ENCODE measurements at regions not wholly inside any gene's neighbourhood (a gene's known extent, or its start where the extent isn't known, plus 50 kb on each side); places are given as distances from the start of the nearest gene placed in this dataset.

- no peak for TF ChIP-seq MYC (IDR thresholded peaks at IDR 0.05; ENCODE audit: low read depth, low read length)
- TF ChIP-seq, protein P1, sequence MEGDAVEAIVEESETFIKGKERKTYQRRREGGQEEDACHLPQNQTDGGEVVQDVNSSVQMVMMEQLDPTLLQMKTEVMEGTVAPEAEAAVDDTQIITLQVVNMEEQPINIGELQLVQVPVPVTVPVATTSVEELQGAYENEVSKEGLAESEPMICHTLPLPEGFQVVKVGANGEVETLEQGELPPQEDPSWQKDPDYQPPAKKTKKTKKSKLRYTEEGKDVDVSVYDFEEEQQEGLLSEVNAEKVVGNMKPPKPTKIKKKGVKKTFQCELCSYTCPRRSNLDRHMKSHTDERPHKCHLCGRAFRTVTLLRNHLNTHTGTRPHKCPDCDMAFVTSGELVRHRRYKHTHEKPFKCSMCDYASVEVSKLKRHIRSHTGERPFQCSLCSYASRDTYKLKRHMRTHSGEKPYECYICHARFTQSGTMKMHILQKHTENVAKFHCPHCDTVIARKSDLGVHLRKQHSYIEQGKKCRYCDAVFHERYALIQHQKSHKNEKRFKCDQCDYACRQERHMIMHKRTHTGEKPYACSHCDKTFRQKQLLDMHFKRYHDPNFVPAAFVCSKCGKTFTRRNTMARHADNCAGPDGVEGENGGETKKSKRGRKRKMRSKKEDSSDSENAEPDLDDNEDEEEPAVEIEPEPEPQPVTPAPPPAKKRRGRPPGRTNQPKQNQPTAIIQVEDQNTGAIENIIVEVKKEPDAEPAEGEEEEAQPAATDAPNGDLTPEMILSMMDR (IDR thresholded peaks at IDR 0.05; ENCODE audit: low read depth, low read length), result no peak
- no peak for TF ChIP-seq MAX (IDR thresholded peaks at IDR 0.05; ENCODE audit: low read depth, low read length)
- no peak for TF ChIP-seq POLR2A (IDR thresholded peaks at IDR 0.05; ENCODE audit: extremely low read depth, insufficient read length)
- H3K4me3 ChIP-seq (ENCODE audit: low read depth, low read length), result no peak overlapping the region
- DNase-seq (ENCODE audit: low read depth), result no peak
Measured at GRCh38 chr15:29208836-29209235, 60.8 kb downstream of the NSMCE3 start.

GRCh38 chr15:29208352-29208751, 61.3 kb downstream of the NSMCE3 start:
- H3K4me3 ChIP-seq (ENCODE audit: low read depth, low read length), result no peak overlapping the region
- no peak for TF ChIP-seq MYC (IDR thresholded peaks at IDR 0.05; ENCODE audit: low read depth, low read length)
- no peak for TF ChIP-seq POLR2A (IDR thresholded peaks at IDR 0.05; ENCODE audit: extremely low read depth, insufficient read length)
- TF ChIP-seq MAX (IDR thresholded peaks at IDR 0.05; ENCODE audit: low read depth, low read length), result no peak
- TF ChIP-seq, protein P1 (IDR thresholded peaks at IDR 0.05; ENCODE audit: low read depth, low read length), result no peak
- DNase-seq (ENCODE audit: low read depth), result peak; percentile 17

GRCh38 chr15:29207758-29208108, 61.9 kb downstream of the NSMCE3 start:
- no peak overlapping the region for H3K4me3 ChIP-seq (ENCODE audit: low read depth, low read length)
- DNase-seq (ENCODE audit: low read depth), result no peak
- TF ChIP-seq POLR2A (IDR thresholded peaks at IDR 0.05; ENCODE audit: extremely low read depth, insufficient read length) (no peak), MAX (IDR thresholded peaks at IDR 0.05; ENCODE audit: low read depth, low read length) (no peak), MYC (IDR thresholded peaks at IDR 0.05; ENCODE audit: low read depth, low read length) (no peak)
- TF ChIP-seq, protein P1 (IDR thresholded peaks at IDR 0.05; ENCODE audit: low read depth, low read length), result no peak

GRCh38 chr15:29207027-29207757, 62.4 kb downstream of the NSMCE3 start:
- TF ChIP-seq POLR2A (IDR thresholded peaks at IDR 0.05; ENCODE audit: extremely low read depth, insufficient read length) (no peak), MAX (IDR thresholded peaks at IDR 0.05; ENCODE audit: low read depth, low read length) (no peak), MYC (IDR thresholded peaks at IDR 0.05; ENCODE audit: low read depth, low read length) (no peak)
- TF ChIP-seq, protein P1 (IDR thresholded peaks at IDR 0.05; ENCODE audit: low read depth, low read length), result no peak
- H3K4me3 ChIP-seq (ENCODE audit: low read depth, low read length), result no peak overlapping the region
- DNase-seq (ENCODE audit: low read depth), result no peak

- no peak for DNase-seq (ENCODE audit: low read depth)
- TF ChIP-seq MAX (IDR thresholded peaks at IDR 0.05; ENCODE audit: low read depth, low read length), result no peak
- TF ChIP-seq, protein P1 (IDR thresholded peaks at IDR 0.05; ENCODE audit: low read depth, low read length), result no peak
- no peak for TF ChIP-seq MYC (IDR thresholded peaks at IDR 0.05; ENCODE audit: low read depth, low read length)
- TF ChIP-seq POLR2A (IDR thresholded peaks at IDR 0.05; ENCODE audit: extremely low read depth, insufficient read length), result no peak
- no peak overlapping the region for H3K4me3 ChIP-seq (ENCODE audit: low read depth, low read length)
Measured at GRCh38 chr15:29205186-29205585, 64.4 kb downstream of the NSMCE3 start.
